Fibroblast of the aortic adventitia (primary cell): ENCODE measurements at regions not wholly inside any gene's neighbourhood (a gene's known extent, or its start where the extent isn't known, plus 50 kb on each side); places are given as distances from the start of the nearest gene placed in this dataset.
"Not testable (repeated sequence)": the region's sequence is repeated elsewhere in the genome, so short reads cannot be mapped to it uniquely, and the experiment has no call there.

Source experiments
- DNase-seq: peaks from one replicate; pipeline ENCODE4 v3.0.0-alpha.2; 2010; ENCODE audit warnings: low read depth
- H3K4me3 ChIP-seq: 2 replicates; pipeline ENCODE4 v1.5.1; 2011; ENCODE audit warnings: low read depth, mild to moderate bottlenecking, control low read depth, low read length, moderate library complexity
- TF ChIP-seq, protein P1 (sequence below): IDR thresholded peaks from 2 replicates; pipeline ENCODE4 v1.5.1; 2011; ENCODE audit warnings: mild to moderate bottlenecking, low read length, control low read depth, inconsistent platforms; ENCODE audit not compliant: insufficient read depth

DNA sequence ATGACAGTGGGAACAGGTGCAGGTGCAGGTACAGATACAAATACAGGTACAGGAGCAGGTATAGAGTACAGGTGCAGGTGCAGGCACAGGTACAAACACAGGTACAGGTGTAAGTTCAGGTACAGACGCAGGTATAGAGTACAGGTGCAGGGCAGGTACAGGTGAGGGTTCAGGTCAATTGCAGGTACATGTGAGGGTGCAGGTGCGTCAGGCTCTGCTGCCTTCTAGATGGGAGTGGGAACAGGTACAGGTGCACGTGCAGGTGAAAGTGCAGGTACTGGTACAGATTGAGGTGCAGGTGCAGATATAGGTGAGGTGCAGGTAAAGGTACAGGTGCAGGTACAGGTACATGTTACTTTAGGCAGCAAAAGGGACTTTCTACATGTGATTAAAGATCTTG, 85.7 kb downstream of the CRLF2 start:
- no peak overlapping the region for H3K4me3 ChIP-seq
- TF ChIP-seq, protein P1, sequence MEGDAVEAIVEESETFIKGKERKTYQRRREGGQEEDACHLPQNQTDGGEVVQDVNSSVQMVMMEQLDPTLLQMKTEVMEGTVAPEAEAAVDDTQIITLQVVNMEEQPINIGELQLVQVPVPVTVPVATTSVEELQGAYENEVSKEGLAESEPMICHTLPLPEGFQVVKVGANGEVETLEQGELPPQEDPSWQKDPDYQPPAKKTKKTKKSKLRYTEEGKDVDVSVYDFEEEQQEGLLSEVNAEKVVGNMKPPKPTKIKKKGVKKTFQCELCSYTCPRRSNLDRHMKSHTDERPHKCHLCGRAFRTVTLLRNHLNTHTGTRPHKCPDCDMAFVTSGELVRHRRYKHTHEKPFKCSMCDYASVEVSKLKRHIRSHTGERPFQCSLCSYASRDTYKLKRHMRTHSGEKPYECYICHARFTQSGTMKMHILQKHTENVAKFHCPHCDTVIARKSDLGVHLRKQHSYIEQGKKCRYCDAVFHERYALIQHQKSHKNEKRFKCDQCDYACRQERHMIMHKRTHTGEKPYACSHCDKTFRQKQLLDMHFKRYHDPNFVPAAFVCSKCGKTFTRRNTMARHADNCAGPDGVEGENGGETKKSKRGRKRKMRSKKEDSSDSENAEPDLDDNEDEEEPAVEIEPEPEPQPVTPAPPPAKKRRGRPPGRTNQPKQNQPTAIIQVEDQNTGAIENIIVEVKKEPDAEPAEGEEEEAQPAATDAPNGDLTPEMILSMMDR, result no peak
- DNase-seq, result no peak

DNA sequence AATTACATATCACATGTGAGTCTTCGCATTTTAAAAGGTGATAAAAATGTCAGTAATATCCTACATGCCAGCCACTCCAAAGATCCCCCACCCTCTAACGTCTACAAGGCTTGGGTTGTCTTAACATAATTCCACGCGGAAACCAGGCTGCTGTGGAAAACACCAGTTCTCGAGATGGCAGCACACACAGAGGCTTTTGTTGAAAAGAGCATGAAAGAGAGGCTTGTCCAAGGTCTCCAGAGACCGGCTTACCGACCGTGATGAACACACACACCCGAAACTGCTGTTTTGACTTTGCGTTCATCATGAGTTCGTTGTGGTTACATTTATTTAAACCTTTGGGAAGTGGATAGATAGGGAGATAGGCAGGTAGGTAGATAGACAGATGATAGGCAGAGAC, 87.9 kb downstream of the CRLF2 start:
- no peak overlapping the region for H3K4me3 ChIP-seq
- no peak for DNase-seq
- TF ChIP-seq, protein P1, result no peak

DNA sequence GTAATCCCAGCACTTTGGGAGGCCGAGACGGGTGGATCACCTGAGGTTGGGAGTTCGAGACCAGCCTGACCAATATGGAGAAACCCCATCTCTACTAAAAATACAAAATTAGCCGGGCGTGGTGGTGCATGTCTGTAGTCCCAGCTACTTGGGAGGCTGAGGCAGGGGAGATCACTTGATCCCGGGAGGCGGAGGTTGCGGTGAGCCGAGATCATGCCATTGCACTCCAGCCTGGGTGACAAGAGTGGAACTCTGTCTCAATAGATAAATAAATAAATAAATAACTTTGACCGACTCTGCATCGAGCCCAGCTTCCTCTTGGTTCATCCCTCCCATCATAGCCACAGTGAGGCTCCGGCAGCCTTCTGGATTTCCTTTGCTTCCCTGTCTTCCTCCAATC, 89.6 kb downstream of the CRLF2 start:
- not testable (repeated sequence) for H3K4me3 ChIP-seq, DNase-seq

DNA sequence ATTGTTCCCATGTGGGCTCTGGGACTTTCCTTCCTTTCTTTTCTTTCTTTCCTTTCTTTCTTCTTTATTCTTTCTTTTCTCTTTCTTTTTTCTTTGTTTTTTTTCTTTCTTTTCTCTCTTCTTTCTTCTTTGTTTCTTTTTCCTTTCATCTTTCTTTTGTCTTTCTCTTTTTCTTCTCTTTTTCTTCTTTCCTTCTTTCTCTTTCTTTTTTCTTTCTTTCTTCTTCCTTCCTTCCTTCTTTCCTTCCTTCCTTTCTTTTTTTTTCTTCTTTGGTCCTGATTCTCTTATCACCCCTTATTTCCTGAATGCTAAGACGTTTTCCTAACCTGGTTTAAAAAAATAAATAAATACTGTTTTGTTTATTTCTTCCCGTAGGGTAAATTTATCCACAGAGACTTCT, 93.2 kb downstream of the CRLF2 start:
- no peak overlapping the region for H3K4me3 ChIP-seq
- TF ChIP-seq, protein P1, result no peak
- DNase-seq, result no peak

DNA sequence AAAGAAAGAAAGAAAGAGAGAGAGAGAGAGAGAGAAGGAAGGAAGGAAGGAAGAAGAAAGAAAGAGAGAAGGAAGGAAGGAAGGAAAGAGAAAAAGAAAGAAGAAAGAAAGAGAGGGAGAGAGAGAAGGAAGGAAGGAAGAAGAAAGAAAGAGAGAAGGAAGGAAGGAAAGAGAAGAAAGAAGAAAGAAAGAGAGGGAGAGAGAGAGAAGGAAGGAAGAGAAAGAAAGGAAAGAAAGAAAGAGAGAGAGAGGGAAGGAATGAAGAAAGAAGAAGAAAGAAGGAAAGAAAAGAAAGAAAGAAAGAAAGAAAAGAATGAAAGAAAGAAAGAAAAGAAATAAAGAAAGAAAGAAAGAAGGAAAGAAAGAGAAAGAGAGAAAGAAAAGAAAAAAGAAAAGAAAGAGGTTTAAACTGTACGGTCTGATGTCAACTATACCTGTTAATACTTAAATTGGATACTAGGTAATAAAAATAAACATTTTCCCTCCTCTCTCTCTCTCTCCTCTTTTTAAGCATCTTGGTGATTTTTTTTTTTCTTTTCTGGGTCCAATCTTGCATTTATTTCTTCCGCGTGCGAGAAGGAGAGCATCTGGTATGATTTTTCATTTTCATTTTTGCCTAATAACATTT, 93.8 kb downstream of the CRLF2 start:
- TF ChIP-seq, protein P1, result no peak

DNA sequence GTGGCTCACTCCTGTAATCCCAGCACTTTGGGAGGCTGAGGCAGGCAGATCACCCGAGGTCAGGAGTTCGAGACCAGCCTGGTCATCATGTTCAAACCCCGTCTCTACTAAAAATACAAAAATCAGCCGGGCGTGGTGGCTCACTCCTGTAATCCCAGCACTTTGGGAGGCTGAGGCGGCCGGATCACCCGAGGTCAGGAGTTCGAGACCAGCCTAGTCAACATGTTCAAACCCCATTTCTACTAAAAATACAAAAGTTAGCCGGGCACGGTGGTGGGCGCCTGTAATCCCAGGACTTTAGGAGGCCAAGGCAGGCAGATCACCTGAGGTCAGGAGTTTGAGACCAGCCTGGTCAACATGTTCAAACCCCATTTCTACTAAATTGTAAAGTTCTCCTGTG, 97.0 kb downstream of the CRLF2 start:
- H3K4me3 ChIP-seq, DNase-seq: not testable (repeated sequence)

More for the DNA sequence above, 93.8 kb downstream of the CRLF2 start:
- no peak for DNase-seq
- no peak overlapping the region for H3K4me3 ChIP-seq

DNA sequence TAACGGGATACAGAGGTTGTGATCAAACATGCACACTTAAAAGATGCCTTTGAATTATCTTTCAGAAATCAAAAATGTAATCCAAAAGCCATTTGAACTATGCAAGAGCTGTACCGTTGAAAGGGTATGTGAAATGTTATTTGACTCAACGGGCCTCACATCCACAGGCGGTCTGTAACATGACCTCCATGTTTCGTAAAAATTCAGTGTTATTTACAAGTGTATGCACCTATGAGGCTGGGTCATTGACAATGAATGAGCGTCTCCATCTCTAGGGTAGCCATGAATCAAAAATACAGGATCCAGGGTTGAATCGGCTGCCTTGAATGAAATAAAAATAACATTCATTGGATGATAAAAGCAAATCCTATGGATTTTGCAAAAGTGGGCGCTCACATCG, 100.1 kb downstream of the CRLF2 start:
- TF ChIP-seq, protein P1, result no peak
- H3K4me3 ChIP-seq, result no peak overlapping the region
- no peak for DNase-seq

DNA sequence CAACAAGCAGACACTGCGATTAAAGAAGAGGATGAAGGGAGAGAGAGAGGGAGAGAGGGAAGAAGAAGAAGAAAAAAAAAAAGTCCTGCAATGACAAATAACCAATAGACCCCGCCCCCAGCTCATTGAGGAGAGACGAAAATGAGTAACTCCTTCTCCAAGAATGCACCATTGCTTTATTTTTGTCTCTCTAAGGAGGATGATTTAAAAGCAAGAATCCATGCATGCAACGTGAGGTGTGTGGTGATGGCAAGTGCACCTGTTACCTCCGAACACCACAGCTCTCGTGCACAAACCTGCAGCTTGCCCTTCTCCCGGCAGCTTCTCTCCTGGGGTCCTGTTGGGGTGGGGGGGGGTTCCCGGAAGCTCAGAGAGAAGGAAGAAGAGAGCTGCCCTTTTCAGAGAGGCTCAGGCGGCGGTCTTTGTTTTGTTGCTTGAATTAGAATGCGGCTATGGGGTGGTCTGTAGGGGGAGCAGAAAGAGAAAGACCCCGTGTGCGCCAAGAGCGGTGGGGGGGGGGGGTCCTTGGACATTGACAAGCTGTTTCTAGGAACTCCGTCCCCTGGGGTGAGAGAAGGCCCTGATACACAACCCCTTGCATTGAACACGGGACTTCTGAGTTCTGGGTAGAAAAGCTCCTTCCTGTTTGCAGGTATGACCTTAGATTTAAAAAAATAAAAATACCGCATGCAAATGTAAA, 100.7 kb downstream of the CRLF2 start:
- no peak for DNase-seq
- TF ChIP-seq, protein P1, result no peak
- no peak overlapping the region for H3K4me3 ChIP-seq
